Esophagus muscularis mucosa (tissue), 4 donors: ENCODE measurements at regions not wholly inside any gene's neighbourhood (a gene's known extent, or its start where the extent isn't known, plus 50 kb on each side); places are given as distances from the start of the nearest gene placed in this dataset.

ENCODE experiments used
- EP300 ChIP-seq: sonication (generic); formaldehyde crosslinking; IDR thresholded peaks from one replicate; pipeline ENCODE4 v1.6.1; 2017; ENCODE audit warnings: antibody characterized with exemption
- POLR2A ChIP-seq: fragments of 450-650 bp; IDR thresholded peaks from one replicate; pipeline ENCODE4 v1.6.1; 2017; ENCODE audit warnings: antibody characterized with exemption, moderate library complexity, mild to moderate bottlenecking, low read depth
- POLR2AphosphoS5 ChIP-seq, 2 donors: sonication (generic); formaldehyde crosslinking; IDR thresholded peaks; one replicate each; pipeline ENCODE4 v1.6.1; 2017; ENCODE audit warnings: antibody characterized with exemption in 2 of 2
- TF ChIP-seq, protein P1 (sequence below), 3 experiments: fragments of 200-600 bp in 2 of 3; fragments of 450-650 bp in 1 of 3; sonication (generic) in 2 of 3; IDR thresholded peaks; one replicate each; pipeline ENCODE4 v1.5.1; 2017 to 2019; ENCODE audit warnings: antibody characterized with exemption in 3 of 3, mild to moderate bottlenecking in 2 of 3, moderate library complexity in 1 of 3

DNA sequence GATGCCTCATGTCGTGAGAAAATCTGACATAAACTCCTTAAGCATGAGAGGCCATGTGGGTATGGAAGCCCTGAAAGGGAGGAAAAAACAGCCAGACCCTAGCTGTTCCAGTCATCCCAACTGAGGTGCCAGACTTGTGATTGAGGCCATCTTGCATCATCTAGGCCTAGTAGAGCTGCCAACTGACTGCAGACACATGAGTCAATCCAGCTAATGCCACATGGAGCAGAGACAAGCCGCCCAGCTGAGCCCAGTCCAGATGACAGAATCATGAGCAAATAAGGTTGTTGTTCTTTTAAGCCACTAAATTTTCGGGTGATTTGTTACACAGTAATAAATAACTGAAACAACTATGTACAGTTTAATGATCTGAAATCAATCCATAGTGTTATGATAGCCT is 680.9 kb downstream of the MAFB start:
- TF ChIP-seq, protein P1, sequence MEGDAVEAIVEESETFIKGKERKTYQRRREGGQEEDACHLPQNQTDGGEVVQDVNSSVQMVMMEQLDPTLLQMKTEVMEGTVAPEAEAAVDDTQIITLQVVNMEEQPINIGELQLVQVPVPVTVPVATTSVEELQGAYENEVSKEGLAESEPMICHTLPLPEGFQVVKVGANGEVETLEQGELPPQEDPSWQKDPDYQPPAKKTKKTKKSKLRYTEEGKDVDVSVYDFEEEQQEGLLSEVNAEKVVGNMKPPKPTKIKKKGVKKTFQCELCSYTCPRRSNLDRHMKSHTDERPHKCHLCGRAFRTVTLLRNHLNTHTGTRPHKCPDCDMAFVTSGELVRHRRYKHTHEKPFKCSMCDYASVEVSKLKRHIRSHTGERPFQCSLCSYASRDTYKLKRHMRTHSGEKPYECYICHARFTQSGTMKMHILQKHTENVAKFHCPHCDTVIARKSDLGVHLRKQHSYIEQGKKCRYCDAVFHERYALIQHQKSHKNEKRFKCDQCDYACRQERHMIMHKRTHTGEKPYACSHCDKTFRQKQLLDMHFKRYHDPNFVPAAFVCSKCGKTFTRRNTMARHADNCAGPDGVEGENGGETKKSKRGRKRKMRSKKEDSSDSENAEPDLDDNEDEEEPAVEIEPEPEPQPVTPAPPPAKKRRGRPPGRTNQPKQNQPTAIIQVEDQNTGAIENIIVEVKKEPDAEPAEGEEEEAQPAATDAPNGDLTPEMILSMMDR (IDR thresholded peaks at IDR 0.05) = no peak
- TF ChIP-seq POLR2AphosphoS5 (IDR thresholded peaks at IDR 0.05) = no peak
- TF ChIP-seq POLR2A = no peak
- no peak for TF ChIP-seq EP300
